KMS-11 (cell line): ENCODE measurements at regions not wholly inside any gene's neighbourhood (a gene's known extent, or its start where the extent isn't known, plus 50 kb on each side); places are given as distances from the start of the nearest gene placed in this dataset.
A peak's percentile ranks its signal among the peaks of the same experiment; 100 is the strongest.

Experiments
- H2AFZ ChIP-seq: fragments of 200-600 bp; sonication (generic); 2 replicates; pipeline ENCODE4 v1.6.1; 2016; ENCODE audit warnings: antibody characterized with exemption, mixed run types, low read depth
- H3K27ac ChIP-seq: fragments of 200-600 bp; sonication (generic); 2 replicates; pipeline ENCODE4 v1.6.1; 2016; ENCODE audit warnings: mild to moderate bottlenecking, mixed run types
- H3K27me3 ChIP-seq: fragments of 200-600 bp; sonication (generic); 2 replicates; pipeline ENCODE4 v1.6.1; 2017; ENCODE audit warnings: mild to moderate bottlenecking, low read depth, mixed run types, moderate library complexity; ENCODE audit not compliant: insufficient read depth
- H3K36me3 ChIP-seq: fragments of 200-600 bp; sonication (generic); 2 replicates; pipeline ENCODE4 v1.6.1; 2017; ENCODE audit warnings: mild to moderate bottlenecking, mixed run types; ENCODE audit not compliant: insufficient read depth
- H3K4me1 ChIP-seq: fragments of 200-600 bp; sonication (generic); 2 replicates; pipeline ENCODE4 v1.6.1; 2016; ENCODE audit warnings: mild to moderate bottlenecking, low read depth, mixed run types; ENCODE audit not compliant: poor library complexity, severe bottlenecking
- H3K4me2 ChIP-seq: fragments of 200-600 bp; sonication (generic); 2 replicates; pipeline ENCODE4 v1.7.0; 2016; ENCODE audit warnings: mild to moderate bottlenecking, mixed run types
- H3K4me3 ChIP-seq: fragments of 200-600 bp; sonication (generic); IDR thresholded peaks from 2 replicates; pipeline ENCODE4 v1.6.1; 2017; ENCODE audit warnings: low read depth, low read length, mixed read lengths; ENCODE audit not compliant: insufficient read depth
- H3K79me2 ChIP-seq: fragments of 200-600 bp; sonication (generic); 2 replicates; pipeline ENCODE4 v1.6.1; 2016; ENCODE audit warnings: low read depth, mixed run types; ENCODE audit not compliant: insufficient read depth
- H3K9ac ChIP-seq: fragments of 200-600 bp; sonication (generic); 2 replicates; pipeline ENCODE4 v1.6.1; 2016; ENCODE audit warnings: mild to moderate bottlenecking, mixed run types
- H4K20me1 ChIP-seq: fragments of 200-600 bp; sonication (generic); 2 replicates; pipeline ENCODE4 v1.6.1; 2016; ENCODE audit warnings: mild to moderate bottlenecking, mixed run types; ENCODE audit not compliant: insufficient read depth
- TF ChIP-seq, protein P1 (sequence below): fragments of 200-600 bp; sonication (generic); conservative IDR thresholded peaks from 2 replicates; pipeline ENCODE4 v1.6.1; 2017; ENCODE audit warnings: low read depth, mild to moderate bottlenecking, antibody characterized with exemption, low read length, moderate library complexity, mixed read lengths

- Histone ChIP-seq H4K20me1 (no peaks in the 10 kb centered on the region), H3K9ac (no peak overlapping the region), H3K4me3 (no peak overlapping the region), H3K27me3 (no peaks in the 10 kb centered on the region), H3K4me2 (no peak overlapping the region), H3K4me1 (no peaks in the 10 kb centered on the region), H2AFZ (no peak overlapping the region), H3K27ac (no peak overlapping the region), H3K36me3 (no peaks in the 10 kb centered on the region), H3K79me2 (no peaks in the 10 kb centered on the region)
- TF ChIP-seq, protein P1, sequence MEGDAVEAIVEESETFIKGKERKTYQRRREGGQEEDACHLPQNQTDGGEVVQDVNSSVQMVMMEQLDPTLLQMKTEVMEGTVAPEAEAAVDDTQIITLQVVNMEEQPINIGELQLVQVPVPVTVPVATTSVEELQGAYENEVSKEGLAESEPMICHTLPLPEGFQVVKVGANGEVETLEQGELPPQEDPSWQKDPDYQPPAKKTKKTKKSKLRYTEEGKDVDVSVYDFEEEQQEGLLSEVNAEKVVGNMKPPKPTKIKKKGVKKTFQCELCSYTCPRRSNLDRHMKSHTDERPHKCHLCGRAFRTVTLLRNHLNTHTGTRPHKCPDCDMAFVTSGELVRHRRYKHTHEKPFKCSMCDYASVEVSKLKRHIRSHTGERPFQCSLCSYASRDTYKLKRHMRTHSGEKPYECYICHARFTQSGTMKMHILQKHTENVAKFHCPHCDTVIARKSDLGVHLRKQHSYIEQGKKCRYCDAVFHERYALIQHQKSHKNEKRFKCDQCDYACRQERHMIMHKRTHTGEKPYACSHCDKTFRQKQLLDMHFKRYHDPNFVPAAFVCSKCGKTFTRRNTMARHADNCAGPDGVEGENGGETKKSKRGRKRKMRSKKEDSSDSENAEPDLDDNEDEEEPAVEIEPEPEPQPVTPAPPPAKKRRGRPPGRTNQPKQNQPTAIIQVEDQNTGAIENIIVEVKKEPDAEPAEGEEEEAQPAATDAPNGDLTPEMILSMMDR, result no peak
Measured at GRCh38 chr10:121250995-121251764, 347.1 kb downstream of the FGFR2 start.

- Histone ChIP-seq H3K9ac (no peak overlapping the region), H3K79me2 (no peaks in the 10 kb centered on the region), H3K4me1 (no peaks in the 10 kb centered on the region), H3K27me3 (no peaks in the 10 kb centered on the region), H4K20me1 (no peaks in the 10 kb centered on the region), H3K4me3 (no peak overlapping the region), H3K36me3 (no peaks in the 10 kb centered on the region), H3K27ac (no peak overlapping the region), H2AFZ (no peak overlapping the region), H3K4me2 (no peak overlapping the region)
- TF ChIP-seq, protein P1, result no peak
Measured at GRCh38 chr10:121252756-121253155, 345.5 kb downstream of the FGFR2 start.

- Histone ChIP-seq H3K9ac (no peak overlapping the region), H4K20me1 (no peaks in the 10 kb centered on the region), H3K27me3 (no peaks in the 10 kb centered on the region), H2AFZ (no peak overlapping the region), H3K4me3 (no peak overlapping the region), H3K36me3 (no peaks in the 10 kb centered on the region), H3K79me2 (no peaks in the 10 kb centered on the region), H3K27ac (no peak overlapping the region), H3K4me1 (peaks cover 12% of the 10 kb centered on the region), H3K4me2 (peak overlapping the region; percentile 15; the same call in 1 of the 2 replicates)
- TF ChIP-seq, protein P1, result no peak
Measured at GRCh38 chr10:121260377-121260776, 337.9 kb downstream of the FGFR2 start.

DNA sequence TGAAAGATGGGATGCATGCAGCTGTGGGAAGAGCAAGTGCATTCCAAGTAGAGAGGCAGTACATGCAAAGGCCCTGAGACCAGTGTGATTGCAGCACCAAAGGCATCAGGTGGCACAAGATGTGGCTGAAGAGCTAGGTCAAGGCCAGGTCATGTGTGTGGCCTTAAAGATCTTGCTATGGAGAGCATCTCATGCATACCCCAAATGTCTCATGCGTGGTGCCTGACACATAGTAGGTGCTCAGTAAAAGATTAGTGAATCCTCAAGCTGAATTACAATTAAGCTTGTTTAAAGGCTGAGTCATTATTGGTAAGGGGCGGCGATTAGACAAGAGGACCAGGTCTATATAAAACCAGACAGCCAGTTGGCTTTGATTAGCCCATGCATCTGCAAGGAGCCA, 336.6 kb downstream of the FGFR2 start:
- H2AFZ ChIP-seq, result no peak overlapping the region
- H4K20me1 ChIP-seq, result no peaks in the 10 kb centered on the region
- no peaks in the 10 kb centered on the region for H3K27me3 ChIP-seq
- TF ChIP-seq, protein P1, result no peak
- no peaks in the 10 kb centered on the region for H3K79me2 ChIP-seq
- no peaks in the 10 kb centered on the region for H3K36me3 ChIP-seq
- H3K9ac ChIP-seq, result no peak overlapping the region
- H3K4me2 ChIP-seq, result no peak overlapping the region
- H3K27ac ChIP-seq, result no peak overlapping the region
- H3K4me3 ChIP-seq, result no peak overlapping the region
- H3K4me1 ChIP-seq, result peaks cover 12% of the 10 kb centered on the region
